ENCODE measurements at regions not wholly inside any gene's neighbourhood (a gene's known extent, or its start where the extent isn't known, plus 50 kb on each side); places are given as distances from the start of the nearest gene placed in this dataset.

DNA sequence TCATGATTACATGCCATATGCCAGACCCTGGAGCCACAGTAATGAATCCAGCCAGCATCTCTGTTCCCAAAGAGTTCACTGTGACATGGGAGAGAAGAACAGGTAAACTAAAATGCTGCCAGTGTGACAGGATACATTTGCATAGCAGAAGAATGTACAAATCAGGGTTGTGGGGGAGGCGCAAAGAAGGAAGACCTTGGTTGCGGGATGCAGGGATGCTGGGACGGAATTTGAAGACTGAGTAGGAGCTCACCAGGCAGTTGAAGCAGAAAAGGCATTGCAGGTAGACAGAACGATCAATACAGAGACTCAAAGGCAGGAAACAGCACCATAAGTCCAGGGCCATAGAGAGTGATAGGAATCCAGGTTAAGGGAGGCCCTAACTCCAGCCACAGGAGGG, 180.3 kb upstream of the ZC3H12A start (continued):
- TF ChIP-seq SRF (IDR thresholded peaks at IDR 0.05; ENCODE audit: low read depth) (no peak), SP1 (IDR thresholded peaks at IDR 0.05; ENCODE audit: low read depth) (no peak), EZH2phosphoT487 (IDR thresholded peaks at IDR 0.05; ENCODE audit: borderline replicate concordance) (no peak)

DNA sequence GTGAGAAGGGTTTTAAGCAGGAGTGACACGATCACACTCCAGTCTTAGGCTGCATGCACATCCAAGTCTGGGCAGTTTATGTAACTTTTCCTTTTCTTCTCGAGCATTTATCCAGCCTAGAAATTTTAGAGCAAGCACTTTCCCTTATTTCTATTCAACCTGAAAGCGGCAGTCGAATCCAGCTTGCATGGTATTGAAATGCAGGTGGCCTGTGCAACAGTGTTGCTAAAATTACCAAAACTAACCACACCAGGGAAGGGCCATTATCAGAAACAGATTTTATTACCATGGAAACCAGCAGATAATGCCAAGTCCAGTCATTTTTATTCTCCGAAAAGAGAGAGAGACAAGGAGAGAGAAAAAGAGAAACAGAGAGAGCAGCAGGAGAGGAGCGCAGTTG, 179.9 kb upstream of the ZC3H12A start:
- POLR2A ChIA-PET, result no interaction called here

More for the DNA sequence above, 179.9 kb upstream of the ZC3H12A start:
- RAD21 ChIA-PET (ENCODE audit: low non-redundant PET in 1 of 2, low total read pairs in 2 of 2, uncharacterized antibody in 2 of 2, unreplicated experiment in 2 of 2), result no interaction called here
- no peak overlapping the region for H2AFZ ChIP-seq (ENCODE audit: low read depth, low read length, poor library complexity, severe bottlenecking)
- no peak overlapping the region for H3K4me3 ChIP-seq (replicated peaks in 1 of 2; ENCODE audit: low read depth in 1 of 2, low read length in 2 of 2)
- DNase-seq (ENCODE audit: low read depth, low spot score), result no peak
- TF ChIP-seq, protein P1, sequence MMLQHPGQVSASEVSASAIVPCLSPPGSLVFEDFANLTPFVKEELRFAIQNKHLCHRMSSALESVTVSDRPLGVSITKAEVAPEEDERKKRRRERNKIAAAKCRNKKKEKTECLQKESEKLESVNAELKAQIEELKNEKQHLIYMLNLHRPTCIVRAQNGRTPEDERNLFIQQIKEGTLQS (IDR thresholded peaks at IDR 0.05), result no peak
- TF ChIP-seq, protein P2, sequence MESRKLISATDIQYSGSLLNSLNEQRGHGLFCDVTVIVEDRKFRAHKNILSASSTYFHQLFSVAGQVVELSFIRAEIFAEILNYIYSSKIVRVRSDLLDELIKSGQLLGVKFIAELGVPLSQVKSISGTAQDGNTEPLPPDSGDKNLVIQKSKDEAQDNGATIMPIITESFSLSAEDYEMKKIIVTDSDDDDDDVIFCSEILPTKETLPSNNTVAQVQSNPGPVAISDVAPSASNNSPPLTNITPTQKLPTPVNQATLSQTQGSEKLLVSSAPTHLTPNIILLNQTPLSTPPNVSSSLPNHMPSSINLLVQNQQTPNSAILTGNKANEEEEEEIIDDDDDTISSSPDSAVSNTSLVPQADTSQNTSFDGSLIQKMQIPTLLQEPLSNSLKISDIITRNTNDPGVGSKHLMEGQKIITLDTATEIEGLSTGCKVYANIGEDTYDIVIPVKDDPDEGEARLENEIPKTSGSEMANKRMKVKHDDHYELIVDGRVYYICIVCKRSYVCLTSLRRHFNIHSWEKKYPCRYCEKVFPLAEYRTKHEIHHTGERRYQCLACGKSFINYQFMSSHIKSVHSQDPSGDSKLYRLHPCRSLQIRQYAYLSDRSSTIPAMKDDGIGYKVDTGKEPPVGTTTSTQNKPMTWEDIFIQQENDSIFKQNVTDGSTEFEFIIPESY (IDR thresholded peaks at IDR 0.05; ENCODE audit: extremely low read depth, insufficient replicate concordance, low read length), result no peak
- TF ChIP-seq SP1 (IDR thresholded peaks at IDR 0.05; ENCODE audit: low read depth), result no peak
- no peak for TF ChIP-seq YY1 (IDR thresholded peaks at IDR 0.05; ENCODE audit: extremely low read depth, insufficient replicate concordance, low read depth, low read length)
- TF ChIP-seq FOSL1 (IDR thresholded peaks at IDR 0.05; ENCODE audit: low read depth), result no peak
- no peak for TF ChIP-seq POLR2AphosphoS5 (IDR thresholded peaks at IDR 0.05; ENCODE audit: low read depth, low read length)
- TF ChIP-seq MAX (IDR thresholded peaks at IDR 0.05), result no peak
- TF ChIP-seq POLR2A (IDR thresholded peaks at IDR 0.05; ENCODE audit: borderline replicate concordance, extremely low read depth, insufficient read depth, insufficient read length), result no peak
- TF ChIP-seq ZNF274 (IDR thresholded peaks at IDR 0.05; ENCODE audit: low read depth, low read length), result no peak
- no peak for TF ChIP-seq CEBPB (IDR thresholded peaks at IDR 0.05; ENCODE audit: low read depth)
- BruUV-seq (replicated peaks), result no TSS peak
- no peaks in the 10 kb centered on the region for H3K9me3 ChIP-seq (ENCODE audit: control insufficient read depth in 1 of 2, insufficient read depth in 1 of 2, low read depth in 1 of 2, low read length in 2 of 2)
- H3K27ac ChIP-seq (ENCODE audit: low read depth, low read length), result no peak overlapping the region
- no peaks in the 10 kb centered on the region for H4K20me1 ChIP-seq (ENCODE audit: insufficient read depth)
- H3K36me3 ChIP-seq (ENCODE audit: control insufficient read depth in 1 of 2, insufficient read depth in 2 of 2, low read length in 2 of 2), result no peaks in the 10 kb centered on the region
- H3K4me1 ChIP-seq (ENCODE audit: control insufficient read depth in 1 of 2, insufficient read depth in 2 of 2, low read length in 2 of 2), result no peaks in the 10 kb centered on the region
- no peak overlapping the region for H3K4me2 ChIP-seq (ENCODE audit: low read length)
- H3K27me3 ChIP-seq (ENCODE audit: insufficient read depth, low read length), result peaks cover 90% of the 10 kb centered on the region
- H3K79me2 ChIP-seq (ENCODE audit: insufficient read depth, low read length), result no peaks in the 10 kb centered on the region
- no peaks in the 10 kb centered on the region for H3K9me2 ChIP-seq (ENCODE audit: insufficient read depth)
- ATAC-seq, result no peak
- intact Hi-C loops (cut with micrococcal nuclease), result no loop called here
- CTCF ChIA-PET, result no interaction called here
- no peak overlapping the region for H3K9ac ChIP-seq (ENCODE audit: low read length)

Data from HCT116 (cell line).